OCI-LY3 (cell line): ENCODE measurements at regions not wholly inside any gene's neighbourhood (a gene's known extent, or its start where the extent isn't known, plus 50 kb on each side); places are given as distances from the start of the nearest gene placed in this dataset.

Experiments used
- EZH2phosphoT487 ChIP-seq: fragments of 200-600 bp; shearing (Covaris generic); IDR thresholded peaks from 2 replicates; pipeline ENCODE4 v1.6.1; 2018; ENCODE audit warnings: antibody characterized with exemption, mixed run types, low read depth
- TF ChIP-seq, protein P1 (sequence below): fragments of 200-600, 300-600 bp; sonication (generic); IDR thresholded peaks from 2 replicates; pipeline ENCODE4 v1.5.1; 2014; ENCODE audit warnings: antibody characterized with exemption, low read length, low read depth

DNA sequence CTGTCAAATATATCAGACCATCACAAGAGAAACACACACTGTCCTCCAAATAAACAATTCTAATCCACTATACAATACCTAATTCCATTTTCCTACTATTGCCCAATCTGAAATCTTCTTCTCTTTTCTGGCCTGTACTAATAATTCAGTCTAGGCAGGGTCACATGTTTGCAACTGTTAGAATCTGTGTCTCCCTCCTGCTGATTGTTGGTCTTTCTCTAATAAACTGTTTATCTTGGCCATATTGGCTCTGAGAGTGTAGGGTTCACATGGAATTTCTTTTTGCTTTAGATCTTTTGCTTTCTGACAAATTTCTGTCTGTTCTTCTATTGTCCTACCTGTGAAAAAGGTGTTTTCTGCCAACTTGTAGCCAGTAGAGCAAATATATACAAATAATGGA lies 319.9 kb upstream of the ADAMTS5 start:
- TF ChIP-seq, protein P1, sequence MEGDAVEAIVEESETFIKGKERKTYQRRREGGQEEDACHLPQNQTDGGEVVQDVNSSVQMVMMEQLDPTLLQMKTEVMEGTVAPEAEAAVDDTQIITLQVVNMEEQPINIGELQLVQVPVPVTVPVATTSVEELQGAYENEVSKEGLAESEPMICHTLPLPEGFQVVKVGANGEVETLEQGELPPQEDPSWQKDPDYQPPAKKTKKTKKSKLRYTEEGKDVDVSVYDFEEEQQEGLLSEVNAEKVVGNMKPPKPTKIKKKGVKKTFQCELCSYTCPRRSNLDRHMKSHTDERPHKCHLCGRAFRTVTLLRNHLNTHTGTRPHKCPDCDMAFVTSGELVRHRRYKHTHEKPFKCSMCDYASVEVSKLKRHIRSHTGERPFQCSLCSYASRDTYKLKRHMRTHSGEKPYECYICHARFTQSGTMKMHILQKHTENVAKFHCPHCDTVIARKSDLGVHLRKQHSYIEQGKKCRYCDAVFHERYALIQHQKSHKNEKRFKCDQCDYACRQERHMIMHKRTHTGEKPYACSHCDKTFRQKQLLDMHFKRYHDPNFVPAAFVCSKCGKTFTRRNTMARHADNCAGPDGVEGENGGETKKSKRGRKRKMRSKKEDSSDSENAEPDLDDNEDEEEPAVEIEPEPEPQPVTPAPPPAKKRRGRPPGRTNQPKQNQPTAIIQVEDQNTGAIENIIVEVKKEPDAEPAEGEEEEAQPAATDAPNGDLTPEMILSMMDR = no peak
- TF ChIP-seq EZH2phosphoT487 = no peak
